Thoracic aorta (tissue), 2 donors: ENCODE measurements at regions not wholly inside any gene's neighbourhood (a gene's known extent, or its start where the extent isn't known, plus 50 kb on each side); places are given as distances from the start of the nearest gene placed in this dataset.

Experiments
- ATAC-seq: fragments of 150-250 bp; one replicate; pipeline ENCODE4 v1.8.0; 2017; ENCODE audit warnings: low read depth; ENCODE audit not compliant: insufficient number of reproducible peaks, low FRiP score
- DNase-seq: peaks from one replicate; pipeline ENCODE4 v3.0.0-alpha.2; 2020; ENCODE audit warnings: low spot score
- H3K27ac ChIP-seq, 2 donors: fragments of 200-600 bp; sonication (generic); 1 replicate in 1 of 2; 2 replicates in 1 of 2; pipeline ENCODE4 v1.5.1; 2016; ENCODE audit warnings: mild to moderate bottlenecking in 2 of 2, moderate library complexity in 2 of 2
- H3K27me3 ChIP-seq: fragments of 200-600 bp; sonication (generic); replicated peaks from 2 replicates; pipeline ENCODE4 v1.6.0; 2016; ENCODE audit warnings: mild to moderate bottlenecking; ENCODE audit not compliant: insufficient read depth
- H3K36me3 ChIP-seq: fragments of 200-600 bp; sonication (generic); one replicate; pipeline ENCODE4 v1.5.1; 2016
- H3K4me1 ChIP-seq, 2 donors: fragments of 200-600 bp; sonication (generic); 1 replicate in 1 of 2; 2 replicates in 1 of 2; pipeline versions ENCODE4 v1.5.1 to v1.6.0; 2016; ENCODE audit warnings: low read depth in 2 of 2, mild to moderate bottlenecking in 1 of 2; ENCODE audit not compliant: control insufficient read depth in 1 of 2
- H3K4me3 ChIP-seq: fragments of 200-600 bp; sonication (generic); 2 replicates; pipeline ENCODE4 v1.5.1; 2016; ENCODE audit warnings: mild to moderate bottlenecking
- H3K9me3 ChIP-seq: fragments of 200-600 bp; sonication (generic); 2 replicates; pipeline ENCODE4 v1.5.1; 2016
- TF ChIP-seq, protein P1 (sequence below): fragments of 200-600 bp; sonication (generic); IDR thresholded peaks from one replicate; pipeline ENCODE4 v1.5.1; 2019; ENCODE audit warnings: antibody characterized with exemption

DNA sequence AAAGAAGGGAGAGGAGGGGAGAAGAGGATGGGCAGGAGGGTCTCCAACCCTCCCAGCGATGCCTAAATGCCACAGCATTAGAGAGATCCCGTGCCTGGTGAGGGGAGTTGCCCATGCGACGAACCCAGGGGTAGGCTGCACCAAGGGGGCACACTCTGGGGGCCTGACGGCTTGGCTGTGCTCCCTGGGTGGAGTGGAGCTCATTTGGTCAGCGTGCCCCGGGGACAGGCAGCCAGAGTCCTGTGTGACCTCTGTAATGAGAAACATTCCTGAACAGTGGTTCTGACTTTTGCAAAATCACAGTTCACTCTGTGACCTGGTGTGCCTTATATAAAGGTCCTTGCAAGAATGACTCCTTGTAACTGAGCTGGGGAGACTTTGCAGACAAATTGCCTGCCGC lies 205.0 kb upstream of the N4BP1 start:
- DNase-seq (no peak), ATAC-seq (no peak)
- no peak overlapping the region for H3K27ac ChIP-seq
- H3K36me3 ChIP-seq, result no peaks in the 10 kb centered on the region
- TF ChIP-seq, protein P1, sequence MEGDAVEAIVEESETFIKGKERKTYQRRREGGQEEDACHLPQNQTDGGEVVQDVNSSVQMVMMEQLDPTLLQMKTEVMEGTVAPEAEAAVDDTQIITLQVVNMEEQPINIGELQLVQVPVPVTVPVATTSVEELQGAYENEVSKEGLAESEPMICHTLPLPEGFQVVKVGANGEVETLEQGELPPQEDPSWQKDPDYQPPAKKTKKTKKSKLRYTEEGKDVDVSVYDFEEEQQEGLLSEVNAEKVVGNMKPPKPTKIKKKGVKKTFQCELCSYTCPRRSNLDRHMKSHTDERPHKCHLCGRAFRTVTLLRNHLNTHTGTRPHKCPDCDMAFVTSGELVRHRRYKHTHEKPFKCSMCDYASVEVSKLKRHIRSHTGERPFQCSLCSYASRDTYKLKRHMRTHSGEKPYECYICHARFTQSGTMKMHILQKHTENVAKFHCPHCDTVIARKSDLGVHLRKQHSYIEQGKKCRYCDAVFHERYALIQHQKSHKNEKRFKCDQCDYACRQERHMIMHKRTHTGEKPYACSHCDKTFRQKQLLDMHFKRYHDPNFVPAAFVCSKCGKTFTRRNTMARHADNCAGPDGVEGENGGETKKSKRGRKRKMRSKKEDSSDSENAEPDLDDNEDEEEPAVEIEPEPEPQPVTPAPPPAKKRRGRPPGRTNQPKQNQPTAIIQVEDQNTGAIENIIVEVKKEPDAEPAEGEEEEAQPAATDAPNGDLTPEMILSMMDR, result no peak
- H3K4me1 ChIP-seq, result no peaks in the 10 kb centered on the region
- no peak overlapping the region for H3K4me3 ChIP-seq
- H3K9me3 ChIP-seq, result no peaks in the 10 kb centered on the region
- H3K27me3 ChIP-seq, result no peaks in the 10 kb centered on the region

DNA sequence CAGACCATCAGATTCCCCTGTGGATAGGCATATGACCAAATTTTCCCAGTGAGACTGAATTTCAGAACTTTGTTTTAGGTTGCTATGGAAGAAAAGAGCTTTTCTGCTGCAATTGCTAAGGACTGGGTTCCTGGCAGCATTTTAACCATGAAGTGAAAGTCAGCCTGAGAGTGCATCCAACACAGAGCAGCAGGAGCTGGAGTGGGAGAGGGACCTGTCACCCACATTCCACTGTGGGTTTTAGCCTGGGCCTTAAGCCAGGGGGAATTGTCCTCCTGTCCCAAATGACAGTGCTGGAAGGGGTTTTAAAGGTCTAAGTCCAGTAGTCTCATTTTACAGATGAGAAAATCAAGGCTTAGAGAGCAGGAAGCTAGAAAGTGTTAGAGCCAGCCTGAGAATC lies 203.5 kb upstream of the N4BP1 start:
- TF ChIP-seq, protein P1, result no peak

DNA sequence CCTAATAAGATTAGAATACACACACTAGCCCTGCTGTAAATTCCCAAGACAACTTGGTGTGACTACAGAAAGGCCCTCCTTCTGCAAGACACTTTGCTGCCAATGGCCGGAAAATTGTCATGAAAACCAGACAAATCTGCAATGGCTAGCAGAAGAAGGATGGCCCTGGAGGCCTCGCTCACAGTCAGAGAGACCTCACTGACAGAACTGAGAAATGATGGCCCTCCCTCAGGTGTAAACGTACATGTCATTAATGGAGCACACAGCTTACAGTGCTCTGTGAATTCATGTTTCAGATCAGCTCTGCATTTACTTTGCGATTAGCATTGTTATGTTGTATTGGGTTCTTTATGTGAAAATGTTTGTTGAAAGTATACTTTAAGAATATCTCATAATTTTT lies 202.9 kb upstream of the N4BP1 start:
- TF ChIP-seq, protein P1, result no peak
- ATAC-seq, result no peak
- no peak for DNase-seq

More for the DNA sequence above, 203.5 kb upstream of the N4BP1 start:
- Histone ChIP-seq H3K27ac (no peak overlapping the region), H3K27me3 (no peaks in the 10 kb centered on the region), H3K4me3 (no peak overlapping the region), H3K9me3 (no peaks in the 10 kb centered on the region), H3K4me1 (no peaks in the 10 kb centered on the region), H3K36me3 (no peaks in the 10 kb centered on the region)
- ATAC-seq (no peak), DNase-seq (no peak)

DNA sequence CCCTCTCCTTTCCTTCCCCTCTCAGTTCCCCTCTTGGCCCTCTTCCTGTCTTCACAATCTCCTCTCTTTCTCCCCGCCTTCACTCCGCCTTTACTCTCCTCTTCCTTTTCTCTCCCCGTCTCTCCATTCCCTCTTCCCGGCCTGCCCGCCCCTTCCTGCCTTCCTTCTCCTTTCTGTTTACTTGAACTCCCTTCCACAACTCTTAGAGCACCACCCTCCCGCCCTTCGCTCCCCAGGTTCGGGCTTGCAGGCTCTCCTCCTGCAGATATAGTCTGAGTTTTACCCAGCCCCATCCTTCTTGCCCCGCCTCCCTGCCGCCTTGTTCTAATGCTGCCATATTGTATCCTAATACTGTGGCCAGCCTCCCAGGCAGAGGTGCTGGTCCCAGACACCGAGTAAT lies 201.5 kb upstream of the N4BP1 start:
- DNase-seq (no peak), ATAC-seq (no peak)
- H3K36me3 ChIP-seq, result no peaks in the 10 kb centered on the region
- H3K27ac ChIP-seq, result no peak overlapping the region
- H3K27me3 ChIP-seq, result no peaks in the 10 kb centered on the region
- no peaks in the 10 kb centered on the region for H3K4me1 ChIP-seq
- TF ChIP-seq, protein P1, result no peak
- H3K9me3 ChIP-seq, result no peaks in the 10 kb centered on the region
- H3K4me3 ChIP-seq, result no peak overlapping the region

More for the DNA sequence above, 202.9 kb upstream of the N4BP1 start:
- Histone ChIP-seq H3K36me3 (no peaks in the 10 kb centered on the region), H3K4me1 (no peaks in the 10 kb centered on the region), H3K9me3 (no peaks in the 10 kb centered on the region), H3K4me3 (no peak overlapping the region), H3K27me3 (no peaks in the 10 kb centered on the region), H3K27ac (no peak overlapping the region)

DNA sequence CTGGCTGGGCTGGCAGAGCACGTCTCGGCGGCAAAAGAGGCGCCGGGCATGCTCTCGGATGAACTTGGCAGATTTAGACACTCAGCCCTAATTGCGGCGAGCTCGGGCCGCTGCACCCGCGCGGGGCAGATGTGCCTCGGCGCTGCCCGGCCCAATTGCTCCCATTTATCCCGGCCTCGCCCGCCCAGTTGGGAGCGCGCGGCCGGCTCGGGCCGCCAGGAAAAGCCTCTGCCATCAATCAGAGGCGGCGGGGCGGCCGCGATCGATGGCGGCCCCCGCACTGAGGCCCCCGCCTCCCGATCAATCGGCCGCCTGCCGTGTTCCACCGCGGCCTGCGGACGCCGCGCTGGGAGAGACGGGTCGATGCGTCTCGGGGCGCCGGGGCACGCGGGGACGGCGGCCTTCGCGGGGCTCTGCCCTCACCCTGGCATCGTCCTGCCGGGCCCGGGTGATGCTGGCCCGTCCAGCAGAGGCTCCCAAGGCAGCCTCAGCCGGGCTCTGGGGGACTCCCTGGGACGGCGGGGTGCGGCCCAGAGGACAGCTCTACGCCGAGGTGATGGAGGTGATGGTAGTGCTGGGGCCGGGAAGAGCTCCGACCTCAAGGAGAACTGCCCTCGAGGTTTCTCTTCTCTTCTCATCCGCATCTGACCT lies 200.9 kb upstream of the N4BP1 start:
- no peak for DNase-seq
- no peaks in the 10 kb centered on the region for H3K36me3 ChIP-seq
- no peak overlapping the region for H3K4me3 ChIP-seq
- no peak for ATAC-seq
- H3K4me1 ChIP-seq, result no peaks in the 10 kb centered on the region
- no peaks in the 10 kb centered on the region for H3K9me3 ChIP-seq
- no peak overlapping the region for H3K27ac ChIP-seq
- H3K27me3 ChIP-seq, result no peaks in the 10 kb centered on the region
- TF ChIP-seq, protein P1, result no peak
